Liver (tissue), 3 donors: ENCODE measurements at regions not wholly inside any gene's neighbourhood (a gene's known extent, or its start where the extent isn't known, plus 50 kb on each side); places are given as distances from the start of the nearest gene placed in this dataset.

Source experiments
- EGR1 ChIP-seq, 2 donors: IDR thresholded peaks; 2 replicates each; pipeline ENCODE4 v1.6.1; 2016 to 2018; ENCODE audit warnings: antibody characterized with exemption in 2 of 2, low read depth in 2 of 2
- FOXA2 ChIP-seq: IDR thresholded peaks from 2 replicates; pipeline ENCODE4 v1.6.1; 2016; ENCODE audit warnings: antibody characterized with exemption
- GABPA ChIP-seq, 2 donors: IDR thresholded peaks in 1 of 2; conservative IDR thresholded peaks in 1 of 2; 2 replicates each; pipeline ENCODE4 v1.6.1; 2016; ENCODE audit warnings: antibody characterized with exemption in 2 of 2, mild to moderate bottlenecking in 1 of 2, moderate library complexity in 1 of 2
- HNF4A ChIP-seq, 2 donors: conservative IDR thresholded peaks; 2 replicates each; pipeline ENCODE4 v1.6.1; 2016; ENCODE audit warnings: antibody characterized with exemption in 2 of 2, mild to moderate bottlenecking in 2 of 2
- RAD21 ChIP-seq, 2 donors: IDR thresholded peaks; 2 replicates each; pipeline ENCODE4 v1.6.1; 2016; ENCODE audit warnings: antibody characterized with exemption in 2 of 2, mild to moderate bottlenecking in 2 of 2
- RXRA ChIP-seq, 2 donors: IDR thresholded peaks; 2 replicates each; pipeline ENCODE4 v1.6.1; 2017 to 2018; ENCODE audit warnings: antibody characterized with exemption in 2 of 2, mild to moderate bottlenecking in 1 of 2
- SP1 ChIP-seq: IDR thresholded peaks from 2 replicates; pipeline ENCODE4 v1.6.1; 2018; ENCODE audit warnings: antibody characterized with exemption, mild to moderate bottlenecking
- TAF1 ChIP-seq: conservative IDR thresholded peaks from 2 replicates; pipeline ENCODE4 v1.6.1; 2016; ENCODE audit warnings: antibody characterized with exemption, mild to moderate bottlenecking
- YY1 ChIP-seq: IDR thresholded peaks from 2 replicates; pipeline ENCODE4 v1.6.1; 2016; ENCODE audit warnings: antibody characterized with exemption, mild to moderate bottlenecking
- TF ChIP-seq, protein P1 (sequence below): fragments of 150-350 bp; IDR thresholded peaks from 2 replicates; pipeline ENCODE4 v1.5.1; 2017; ENCODE audit warnings: improper control_type of control experiment, low read depth, low read length; ENCODE audit not compliant: missing input control
- TF ChIP-seq, protein P2 (sequence below): IDR thresholded peaks from 2 replicates; pipeline ENCODE4 v1.6.1; 2016; ENCODE audit warnings: antibody characterized with exemption
- TF ChIP-seq, protein P3 (sequence below): IDR thresholded peaks from 2 replicates; pipeline ENCODE4 v1.6.1; 2016; ENCODE audit warnings: antibody characterized with exemption
- TF ChIP-seq, protein P4 (sequence below): IDR thresholded peaks from 2 replicates; pipeline ENCODE4 v1.6.1; 2016; ENCODE audit warnings: antibody characterized with exemption
- TF ChIP-seq, protein P5 (sequence below): IDR thresholded peaks from 2 replicates; pipeline ENCODE4 v1.6.1; 2016; ENCODE audit warnings: antibody characterized with exemption, mild to moderate bottlenecking
- donor health status: healthy.
- donor health status: healthy.

DNA sequence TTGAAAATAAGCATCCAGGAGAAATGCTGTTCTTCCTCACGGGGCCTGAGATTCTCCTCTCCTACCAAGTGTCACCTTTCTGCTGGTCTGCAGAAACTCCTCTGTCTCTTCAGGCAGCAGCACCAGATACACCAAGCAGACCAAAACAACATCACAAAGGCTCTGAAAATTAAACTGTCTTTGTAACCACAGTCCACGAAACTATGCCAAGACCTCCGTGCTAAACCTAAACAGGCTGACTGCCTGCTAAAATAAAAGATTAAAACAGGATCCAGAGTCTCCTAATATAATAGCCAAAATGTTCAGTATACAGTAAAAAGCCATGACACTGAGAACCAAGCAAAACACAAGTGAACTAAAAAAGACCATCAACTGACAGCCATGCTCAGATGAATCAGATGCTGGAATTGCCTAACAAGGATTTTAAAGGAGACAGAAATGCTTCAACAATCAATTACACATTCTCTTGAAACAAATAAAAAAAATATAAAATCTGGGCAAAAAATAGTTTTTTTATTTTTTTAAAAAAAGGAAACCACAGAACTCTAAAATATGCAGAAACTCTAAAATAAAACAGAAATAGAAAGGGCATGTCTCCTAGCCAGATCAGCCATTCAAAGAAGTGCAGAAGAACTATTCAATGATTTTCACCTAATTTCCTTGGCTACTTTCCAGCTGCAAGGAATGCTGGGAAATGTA is 50.3 kb upstream of the TOX3 start:
- TF ChIP-seq, protein P1, sequence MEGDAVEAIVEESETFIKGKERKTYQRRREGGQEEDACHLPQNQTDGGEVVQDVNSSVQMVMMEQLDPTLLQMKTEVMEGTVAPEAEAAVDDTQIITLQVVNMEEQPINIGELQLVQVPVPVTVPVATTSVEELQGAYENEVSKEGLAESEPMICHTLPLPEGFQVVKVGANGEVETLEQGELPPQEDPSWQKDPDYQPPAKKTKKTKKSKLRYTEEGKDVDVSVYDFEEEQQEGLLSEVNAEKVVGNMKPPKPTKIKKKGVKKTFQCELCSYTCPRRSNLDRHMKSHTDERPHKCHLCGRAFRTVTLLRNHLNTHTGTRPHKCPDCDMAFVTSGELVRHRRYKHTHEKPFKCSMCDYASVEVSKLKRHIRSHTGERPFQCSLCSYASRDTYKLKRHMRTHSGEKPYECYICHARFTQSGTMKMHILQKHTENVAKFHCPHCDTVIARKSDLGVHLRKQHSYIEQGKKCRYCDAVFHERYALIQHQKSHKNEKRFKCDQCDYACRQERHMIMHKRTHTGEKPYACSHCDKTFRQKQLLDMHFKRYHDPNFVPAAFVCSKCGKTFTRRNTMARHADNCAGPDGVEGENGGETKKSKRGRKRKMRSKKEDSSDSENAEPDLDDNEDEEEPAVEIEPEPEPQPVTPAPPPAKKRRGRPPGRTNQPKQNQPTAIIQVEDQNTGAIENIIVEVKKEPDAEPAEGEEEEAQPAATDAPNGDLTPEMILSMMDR, result no peak
- TF ChIP-seq EGR1 (IDR thresholded peaks at IDR 0.05; ENCODE audit: low read depth in 2 of 2), result no peak
- TF ChIP-seq, protein P2, sequence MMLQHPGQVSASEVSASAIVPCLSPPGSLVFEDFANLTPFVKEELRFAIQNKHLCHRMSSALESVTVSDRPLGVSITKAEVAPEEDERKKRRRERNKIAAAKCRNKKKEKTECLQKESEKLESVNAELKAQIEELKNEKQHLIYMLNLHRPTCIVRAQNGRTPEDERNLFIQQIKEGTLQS, result no peak
- TF ChIP-seq RAD21 (IDR thresholded peaks at IDR 0.05), result no peak
- no peak for TF ChIP-seq SP1
- TF ChIP-seq YY1, result no peak
- TF ChIP-seq, protein P3, sequence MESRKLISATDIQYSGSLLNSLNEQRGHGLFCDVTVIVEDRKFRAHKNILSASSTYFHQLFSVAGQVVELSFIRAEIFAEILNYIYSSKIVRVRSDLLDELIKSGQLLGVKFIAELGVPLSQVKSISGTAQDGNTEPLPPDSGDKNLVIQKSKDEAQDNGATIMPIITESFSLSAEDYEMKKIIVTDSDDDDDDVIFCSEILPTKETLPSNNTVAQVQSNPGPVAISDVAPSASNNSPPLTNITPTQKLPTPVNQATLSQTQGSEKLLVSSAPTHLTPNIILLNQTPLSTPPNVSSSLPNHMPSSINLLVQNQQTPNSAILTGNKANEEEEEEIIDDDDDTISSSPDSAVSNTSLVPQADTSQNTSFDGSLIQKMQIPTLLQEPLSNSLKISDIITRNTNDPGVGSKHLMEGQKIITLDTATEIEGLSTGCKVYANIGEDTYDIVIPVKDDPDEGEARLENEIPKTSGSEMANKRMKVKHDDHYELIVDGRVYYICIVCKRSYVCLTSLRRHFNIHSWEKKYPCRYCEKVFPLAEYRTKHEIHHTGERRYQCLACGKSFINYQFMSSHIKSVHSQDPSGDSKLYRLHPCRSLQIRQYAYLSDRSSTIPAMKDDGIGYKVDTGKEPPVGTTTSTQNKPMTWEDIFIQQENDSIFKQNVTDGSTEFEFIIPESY, result no peak
- no peak for TF ChIP-seq TAF1
- TF ChIP-seq, protein P4, sequence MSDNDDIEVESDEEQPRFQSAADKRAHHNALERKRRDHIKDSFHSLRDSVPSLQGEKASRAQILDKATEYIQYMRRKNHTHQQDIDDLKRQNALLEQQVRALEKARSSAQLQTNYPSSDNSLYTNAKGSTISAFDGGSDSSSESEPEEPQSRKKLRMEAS, result no peak
- TF ChIP-seq GABPA (IDR thresholded peaks at IDR 0.05 in 1 of 2, conservative IDR thresholded peaks at IDR 0.05 in 1 of 2), result no peak
- no peak for TF ChIP-seq FOXA2
- no peak for TF ChIP-seq RXRA (IDR thresholded peaks at IDR 0.05)
- TF ChIP-seq, protein P5, sequence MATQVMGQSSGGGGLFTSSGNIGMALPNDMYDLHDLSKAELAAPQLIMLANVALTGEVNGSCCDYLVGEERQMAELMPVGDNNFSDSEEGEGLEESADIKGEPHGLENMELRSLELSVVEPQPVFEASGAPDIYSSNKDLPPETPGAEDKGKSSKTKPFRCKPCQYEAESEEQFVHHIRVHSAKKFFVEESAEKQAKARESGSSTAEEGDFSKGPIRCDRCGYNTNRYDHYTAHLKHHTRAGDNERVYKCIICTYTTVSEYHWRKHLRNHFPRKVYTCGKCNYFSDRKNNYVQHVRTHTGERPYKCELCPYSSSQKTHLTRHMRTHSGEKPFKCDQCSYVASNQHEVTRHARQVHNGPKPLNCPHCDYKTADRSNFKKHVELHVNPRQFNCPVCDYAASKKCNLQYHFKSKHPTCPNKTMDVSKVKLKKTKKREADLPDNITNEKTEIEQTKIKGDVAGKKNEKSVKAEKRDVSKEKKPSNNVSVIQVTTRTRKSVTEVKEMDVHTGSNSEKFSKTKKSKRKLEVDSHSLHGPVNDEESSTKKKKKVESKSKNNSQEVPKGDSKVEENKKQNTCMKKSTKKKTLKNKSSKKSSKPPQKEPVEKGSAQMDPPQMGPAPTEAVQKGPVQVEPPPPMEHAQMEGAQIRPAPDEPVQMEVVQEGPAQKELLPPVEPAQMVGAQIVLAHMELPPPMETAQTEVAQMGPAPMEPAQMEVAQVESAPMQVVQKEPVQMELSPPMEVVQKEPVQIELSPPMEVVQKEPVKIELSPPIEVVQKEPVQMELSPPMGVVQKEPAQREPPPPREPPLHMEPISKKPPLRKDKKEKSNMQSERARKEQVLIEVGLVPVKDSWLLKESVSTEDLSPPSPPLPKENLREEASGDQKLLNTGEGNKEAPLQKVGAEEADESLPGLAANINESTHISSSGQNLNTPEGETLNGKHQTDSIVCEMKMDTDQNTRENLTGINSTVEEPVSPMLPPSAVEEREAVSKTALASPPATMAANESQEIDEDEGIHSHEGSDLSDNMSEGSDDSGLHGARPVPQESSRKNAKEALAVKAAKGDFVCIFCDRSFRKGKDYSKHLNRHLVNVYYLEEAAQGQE, result no peak
- no peak for TF ChIP-seq HNF4A (conservative IDR thresholded peaks at IDR 0.05)
